ENCODE measurements at regions not wholly inside any gene's neighbourhood (a gene's known extent, or its start where the extent isn't known, plus 50 kb on each side); places are given as distances from the start of the nearest gene placed in this dataset.
A peak's percentile ranks its signal among the peaks of the same experiment; 100 is the strongest.

DNA sequence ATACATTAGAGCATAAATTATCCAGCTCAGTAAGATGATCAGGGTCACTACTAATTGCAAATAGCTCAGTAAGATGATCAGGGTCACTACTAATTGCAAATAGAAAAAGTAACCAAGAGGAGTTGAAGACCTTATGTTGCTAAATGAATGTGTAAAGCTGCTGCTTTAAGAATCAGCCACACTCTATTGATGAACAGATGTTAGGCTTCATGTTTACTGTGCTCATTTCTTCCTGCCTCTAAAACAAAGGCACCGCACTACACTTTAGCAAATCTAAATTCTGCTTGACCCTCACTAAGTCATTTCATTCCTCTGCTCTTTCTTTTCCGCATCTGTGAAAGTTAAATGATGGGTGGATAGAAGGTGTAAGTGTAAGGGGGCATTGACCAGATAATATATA is 92.6 kb upstream of the PLSCR4 start:
- DNase-seq (ENCODE audit: low spot score), result no peak
- H3K27me3 Mint-ChIP-seq (ENCODE audit: low read depth), result no peaks in the 10 kb centered on the region
- no peaks in the 10 kb centered on the region for H3K9me3 Mint-ChIP-seq (ENCODE audit: low read depth)
- no peaks in the 10 kb centered on the region for H3K36me3 Mint-ChIP-seq (ENCODE audit: low read depth)
- no peak overlapping the region for H3K4me3 Mint-ChIP-seq (ENCODE audit: unreplicated experiment)
- no peak overlapping the region for H3K27ac Mint-ChIP-seq (ENCODE audit: unreplicated experiment)
- H3K4me1 Mint-ChIP-seq (ENCODE audit: low read depth), result peaks cover 7% of the 10 kb centered on the region
- TF ChIP-seq, protein P1, sequence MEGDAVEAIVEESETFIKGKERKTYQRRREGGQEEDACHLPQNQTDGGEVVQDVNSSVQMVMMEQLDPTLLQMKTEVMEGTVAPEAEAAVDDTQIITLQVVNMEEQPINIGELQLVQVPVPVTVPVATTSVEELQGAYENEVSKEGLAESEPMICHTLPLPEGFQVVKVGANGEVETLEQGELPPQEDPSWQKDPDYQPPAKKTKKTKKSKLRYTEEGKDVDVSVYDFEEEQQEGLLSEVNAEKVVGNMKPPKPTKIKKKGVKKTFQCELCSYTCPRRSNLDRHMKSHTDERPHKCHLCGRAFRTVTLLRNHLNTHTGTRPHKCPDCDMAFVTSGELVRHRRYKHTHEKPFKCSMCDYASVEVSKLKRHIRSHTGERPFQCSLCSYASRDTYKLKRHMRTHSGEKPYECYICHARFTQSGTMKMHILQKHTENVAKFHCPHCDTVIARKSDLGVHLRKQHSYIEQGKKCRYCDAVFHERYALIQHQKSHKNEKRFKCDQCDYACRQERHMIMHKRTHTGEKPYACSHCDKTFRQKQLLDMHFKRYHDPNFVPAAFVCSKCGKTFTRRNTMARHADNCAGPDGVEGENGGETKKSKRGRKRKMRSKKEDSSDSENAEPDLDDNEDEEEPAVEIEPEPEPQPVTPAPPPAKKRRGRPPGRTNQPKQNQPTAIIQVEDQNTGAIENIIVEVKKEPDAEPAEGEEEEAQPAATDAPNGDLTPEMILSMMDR (IDR thresholded peaks at IDR 0.05), result no peak

DNA sequence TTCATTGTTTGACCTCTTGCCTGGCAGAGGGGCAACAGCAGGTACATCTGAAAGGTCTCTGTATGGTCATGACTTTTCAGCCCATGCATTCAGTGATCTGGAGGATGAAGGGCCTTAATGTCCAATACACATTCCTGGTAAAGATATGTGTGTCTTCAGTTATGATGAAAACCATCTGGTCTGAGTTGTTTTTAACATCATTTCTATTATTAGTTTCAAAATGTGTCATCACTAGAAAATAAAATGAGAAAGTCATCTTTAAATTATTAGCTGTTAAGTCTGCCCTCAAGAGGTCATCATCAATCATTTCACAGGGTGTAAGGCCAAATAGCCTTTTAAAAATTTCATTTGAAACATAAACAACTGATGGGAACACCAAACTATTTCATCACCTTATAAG is 92.1 kb upstream of the PLSCR4 start:
- no peak for DNase-seq (ENCODE audit: low spot score)
- Mint-ChIP-seq H3K4me1 (ENCODE audit: low read depth) (peaks cover 7% of the 10 kb centered on the region), H3K27ac (ENCODE audit: unreplicated experiment) (no peak overlapping the region), H3K9me3 (ENCODE audit: low read depth) (no peaks in the 10 kb centered on the region), H3K36me3 (ENCODE audit: low read depth) (no peaks in the 10 kb centered on the region), H3K27me3 (ENCODE audit: low read depth) (no peaks in the 10 kb centered on the region), H3K4me3 (ENCODE audit: unreplicated experiment) (no peak overlapping the region)
- TF ChIP-seq, protein P1 (IDR thresholded peaks at IDR 0.05), result peak; percentile 25

DNA sequence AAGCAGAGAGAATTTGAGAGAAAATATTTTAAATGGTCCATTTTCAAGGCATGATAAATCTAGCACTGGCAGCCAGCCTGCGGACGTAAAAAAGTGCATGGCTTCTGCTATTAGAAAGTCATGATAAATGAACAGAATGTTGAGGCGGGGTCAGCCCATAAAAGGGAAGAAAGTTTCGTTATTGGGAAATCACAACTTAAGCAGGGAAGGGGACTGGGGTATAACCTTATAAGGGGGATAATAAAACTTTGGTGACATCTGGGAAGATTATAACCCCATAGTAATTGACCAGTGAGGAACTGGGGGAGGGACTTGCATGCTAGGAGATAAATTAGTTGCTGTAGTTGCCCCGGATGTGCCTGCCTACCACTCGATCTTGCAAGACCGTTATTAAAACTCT is 88.4 kb upstream of the PLSCR4 start:
- TF ChIP-seq, protein P1 (IDR thresholded peaks at IDR 0.05), result no peak
- H3K27me3 Mint-ChIP-seq (ENCODE audit: low read depth), result no peaks in the 10 kb centered on the region
- peaks cover 7% of the 10 kb centered on the region for H3K4me1 Mint-ChIP-seq (ENCODE audit: low read depth)
- DNase-seq (ENCODE audit: low spot score), result no peak
- H3K9me3 Mint-ChIP-seq (ENCODE audit: low read depth), result peaks cover 3% of the 10 kb centered on the region
- no peak overlapping the region for H3K4me3 Mint-ChIP-seq (ENCODE audit: unreplicated experiment)
- H3K36me3 Mint-ChIP-seq (ENCODE audit: low read depth), result no peaks in the 10 kb centered on the region
- H3K27ac Mint-ChIP-seq (ENCODE audit: unreplicated experiment), result no peak overlapping the region

DNA sequence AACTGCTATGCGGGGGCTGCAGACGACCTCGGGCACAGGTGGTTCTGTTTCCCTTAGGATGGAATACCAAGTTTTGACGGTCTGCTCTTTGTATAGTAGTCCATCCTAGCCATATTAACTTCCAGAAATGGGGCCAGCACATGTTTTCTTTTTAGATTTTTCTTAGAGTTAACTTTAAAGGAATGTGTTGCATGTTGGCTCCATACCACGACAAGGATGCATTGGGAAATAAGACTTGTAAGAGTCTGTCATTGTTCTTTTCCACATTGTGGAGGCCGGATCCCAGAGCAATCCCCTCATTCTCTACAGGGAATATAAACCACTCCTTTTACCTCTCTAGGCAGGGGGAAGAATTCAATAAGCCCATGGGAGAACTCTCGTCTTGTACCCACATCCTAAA is 87.1 kb upstream of the PLSCR4 start:
- H3K4me1 Mint-ChIP-seq (ENCODE audit: low read depth), result peaks cover 4% of the 10 kb centered on the region
- DNase-seq (ENCODE audit: low spot score), result no peak

DNA sequence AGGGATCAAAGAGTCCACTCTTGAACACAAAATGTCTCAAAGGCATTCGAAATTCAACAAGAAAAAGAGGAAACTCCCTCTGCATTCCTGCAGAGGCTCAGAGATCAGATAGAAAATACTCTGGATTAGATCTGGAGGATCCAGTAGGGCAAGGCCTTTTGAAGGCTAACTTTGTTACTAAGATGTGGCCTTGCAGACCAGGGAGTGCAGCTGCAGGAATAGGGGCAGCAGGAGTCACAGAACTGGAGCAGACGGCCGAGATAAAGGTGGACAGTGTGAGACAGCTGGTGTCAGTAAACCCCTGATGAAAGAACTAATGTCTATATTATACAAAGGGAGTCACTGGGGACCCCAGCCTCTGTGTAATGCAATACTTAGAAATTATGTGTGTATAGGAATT is 84.5 kb upstream of the PLSCR4 start:
- Mint-ChIP-seq H3K4me3 (ENCODE audit: unreplicated experiment) (no peak overlapping the region), H3K4me1 (ENCODE audit: low read depth) (no peaks in the 10 kb centered on the region), H3K36me3 (ENCODE audit: low read depth) (no peaks in the 10 kb centered on the region), H3K27me3 (ENCODE audit: low read depth) (no peaks in the 10 kb centered on the region), H3K9me3 (ENCODE audit: low read depth) (peaks cover 3% of the 10 kb centered on the region), H3K27ac (ENCODE audit: unreplicated experiment) (no peak overlapping the region)
- no peak for DNase-seq (ENCODE audit: low spot score)
- TF ChIP-seq, protein P1 (IDR thresholded peaks at IDR 0.05), result no peak

More for the DNA sequence above, 87.1 kb upstream of the PLSCR4 start:
- H3K36me3 Mint-ChIP-seq (ENCODE audit: low read depth), result no peaks in the 10 kb centered on the region
- peaks cover 3% of the 10 kb centered on the region for H3K9me3 Mint-ChIP-seq (ENCODE audit: low read depth)
- H3K27me3 Mint-ChIP-seq (ENCODE audit: low read depth), result no peaks in the 10 kb centered on the region
- H3K4me3 Mint-ChIP-seq (ENCODE audit: unreplicated experiment), result no peak overlapping the region
- no peak overlapping the region for H3K27ac Mint-ChIP-seq (ENCODE audit: unreplicated experiment)
- TF ChIP-seq, protein P1 (IDR thresholded peaks at IDR 0.05), result no peak
